HL-60 (cell line): ENCODE measurements at regions not wholly inside any gene's neighbourhood (a gene's known extent, or its start where the extent isn't known, plus 50 kb on each side); places are given as distances from the start of the nearest gene placed in this dataset.

ENCODE experiments used
- DNase-seq, 2 experiments: peaks; one replicate each; pipeline ENCODE4 v3.0.0-alpha.2; 2010 to 2020; ENCODE audit warnings: low read depth in 1 of 2, low spot score in 1 of 2
- H3K27ac ChIP-seq: fragments of 250-450 bp; sonication (Bioruptor Pico); replicated peaks from 2 replicates; pipeline ENCODE4 v1.5.1; 2020; ENCODE audit warnings: mild to moderate bottlenecking, moderate library complexity
- H3K27me3 ChIP-seq: fragments of 250-450 bp; sonication (Bioruptor Pico); 2 replicates; pipeline ENCODE4 v1.5.1; 2021; ENCODE audit warnings: mild to moderate bottlenecking, moderate library complexity; ENCODE audit not compliant: insufficient read depth, poor library complexity, severe bottlenecking
- H3K4me3 ChIP-seq: replicated peaks from 2 replicates; pipeline ENCODE4 v1.5.1; 2011; ENCODE audit warnings: mild to moderate bottlenecking, control low read depth, low read length; ENCODE audit not compliant: insufficient read depth
- CTCF ChIP-seq: IDR thresholded peaks from one replicate; pipeline ENCODE4 v1.5.1; 2011; ENCODE audit warnings: low read length, control low read depth, inconsistent platforms; ENCODE audit not compliant: insufficient read depth
- GABPA ChIP-seq: IDR thresholded peaks from 2 replicates; pipeline ENCODE4 v1.6.1; 2012; ENCODE audit warnings: low read depth
- POLR2AphosphoS5 ChIP-seq: IDR thresholded peaks from 2 replicates; pipeline ENCODE4 v1.6.1; 2012; ENCODE audit warnings: low read depth
- SPI1 ChIP-seq: IDR thresholded peaks from 2 replicates; pipeline ENCODE4 v1.6.1; 2012; ENCODE audit warnings: low read depth, mild to moderate bottlenecking, borderline replicate concordance
- TF ChIP-seq, protein P1 (sequence below): IDR thresholded peaks from 2 replicates; pipeline ENCODE4 v1.6.1; 2012; ENCODE audit warnings: low read depth; ENCODE audit not compliant: insufficient replicate concordance

DNA sequence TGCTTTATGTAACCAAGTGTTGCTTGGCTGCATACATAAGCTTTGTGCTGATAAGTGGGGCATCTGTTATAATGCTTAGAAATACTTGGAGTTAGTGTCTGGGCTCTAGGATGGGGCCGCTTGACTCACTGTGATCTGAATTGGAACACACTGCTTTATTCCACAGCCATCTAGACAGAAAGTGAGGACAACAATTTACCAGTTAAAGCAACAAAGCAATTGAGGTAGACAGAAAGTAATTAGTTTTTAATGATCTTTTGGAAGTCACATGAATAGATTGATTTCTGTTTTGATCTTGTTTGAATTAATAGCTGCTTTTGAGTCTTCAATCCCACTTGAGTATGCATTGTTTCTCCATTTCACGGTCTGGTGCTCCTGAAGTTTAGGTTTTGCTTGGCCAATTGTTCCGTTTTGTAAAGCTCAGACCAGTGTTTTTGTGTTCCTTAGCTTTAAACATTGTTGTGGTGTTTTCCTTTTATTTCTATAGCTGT is 157.5 kb downstream of the TRMT11 start:
- DNase-seq, result no peak
- H3K27me3 ChIP-seq, result no peaks in the 10 kb centered on the region
- no peak overlapping the region for H3K4me3 ChIP-seq
- no peak for TF ChIP-seq POLR2AphosphoS5
- TF ChIP-seq GABPA, result no peak
- no peak overlapping the region for H3K27ac ChIP-seq

DNA sequence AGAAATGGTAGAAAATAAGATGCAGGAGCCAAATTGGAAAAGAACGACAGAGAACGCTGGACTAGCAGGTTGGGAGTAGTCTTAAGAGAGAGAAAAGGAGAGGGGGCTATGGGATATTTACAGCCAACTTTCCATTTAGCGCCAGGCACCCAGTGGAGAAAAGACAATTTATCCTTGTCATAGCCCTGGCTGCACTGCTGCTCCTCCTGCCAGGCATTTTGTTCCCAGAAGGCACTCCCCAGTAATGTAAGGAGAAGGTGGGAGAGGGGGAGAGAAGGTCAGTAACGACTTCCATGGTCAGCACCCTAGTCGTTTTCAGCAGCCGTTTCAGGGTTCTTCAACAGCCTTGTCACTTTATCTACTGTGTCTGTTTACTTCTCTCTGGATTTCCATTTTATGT is 159.0 kb downstream of the TRMT11 start:
- TF ChIP-seq SPI1 (no peak), GABPA (no peak), POLR2AphosphoS5 (no peak), CTCF (no peak)
- TF ChIP-seq, protein P1, sequence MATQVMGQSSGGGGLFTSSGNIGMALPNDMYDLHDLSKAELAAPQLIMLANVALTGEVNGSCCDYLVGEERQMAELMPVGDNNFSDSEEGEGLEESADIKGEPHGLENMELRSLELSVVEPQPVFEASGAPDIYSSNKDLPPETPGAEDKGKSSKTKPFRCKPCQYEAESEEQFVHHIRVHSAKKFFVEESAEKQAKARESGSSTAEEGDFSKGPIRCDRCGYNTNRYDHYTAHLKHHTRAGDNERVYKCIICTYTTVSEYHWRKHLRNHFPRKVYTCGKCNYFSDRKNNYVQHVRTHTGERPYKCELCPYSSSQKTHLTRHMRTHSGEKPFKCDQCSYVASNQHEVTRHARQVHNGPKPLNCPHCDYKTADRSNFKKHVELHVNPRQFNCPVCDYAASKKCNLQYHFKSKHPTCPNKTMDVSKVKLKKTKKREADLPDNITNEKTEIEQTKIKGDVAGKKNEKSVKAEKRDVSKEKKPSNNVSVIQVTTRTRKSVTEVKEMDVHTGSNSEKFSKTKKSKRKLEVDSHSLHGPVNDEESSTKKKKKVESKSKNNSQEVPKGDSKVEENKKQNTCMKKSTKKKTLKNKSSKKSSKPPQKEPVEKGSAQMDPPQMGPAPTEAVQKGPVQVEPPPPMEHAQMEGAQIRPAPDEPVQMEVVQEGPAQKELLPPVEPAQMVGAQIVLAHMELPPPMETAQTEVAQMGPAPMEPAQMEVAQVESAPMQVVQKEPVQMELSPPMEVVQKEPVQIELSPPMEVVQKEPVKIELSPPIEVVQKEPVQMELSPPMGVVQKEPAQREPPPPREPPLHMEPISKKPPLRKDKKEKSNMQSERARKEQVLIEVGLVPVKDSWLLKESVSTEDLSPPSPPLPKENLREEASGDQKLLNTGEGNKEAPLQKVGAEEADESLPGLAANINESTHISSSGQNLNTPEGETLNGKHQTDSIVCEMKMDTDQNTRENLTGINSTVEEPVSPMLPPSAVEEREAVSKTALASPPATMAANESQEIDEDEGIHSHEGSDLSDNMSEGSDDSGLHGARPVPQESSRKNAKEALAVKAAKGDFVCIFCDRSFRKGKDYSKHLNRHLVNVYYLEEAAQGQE, result no peak
- no peak overlapping the region for H3K4me3 ChIP-seq
- no peak overlapping the region for H3K27ac ChIP-seq
- DNase-seq, result no peak
- H3K27me3 ChIP-seq, result no peaks in the 10 kb centered on the region

DNA sequence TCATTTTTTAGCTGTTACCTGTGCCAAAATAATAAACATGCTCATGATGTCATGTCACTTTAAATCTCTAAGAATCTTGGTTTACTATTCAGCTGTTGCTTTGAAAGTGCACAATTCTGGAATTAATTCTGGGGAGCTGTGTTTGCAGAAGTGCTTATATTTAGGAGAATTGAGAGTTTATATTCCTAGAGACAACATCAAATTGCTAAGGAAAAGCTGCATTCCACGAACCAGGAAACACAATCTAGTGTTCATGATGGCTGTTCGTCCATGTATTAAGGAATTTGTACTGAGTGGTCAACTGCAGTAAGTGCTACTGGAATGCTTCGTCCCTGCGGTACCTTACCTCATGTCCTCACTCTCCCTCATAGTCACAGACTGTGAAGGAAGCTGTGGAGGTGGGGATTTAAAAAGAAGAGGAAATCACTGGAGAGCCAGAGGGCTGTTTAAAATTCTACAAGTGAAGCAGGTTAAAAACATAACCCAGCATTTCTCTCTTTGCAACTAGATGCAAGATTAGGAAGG is 161.0 kb downstream of the TRMT11 start:
- TF ChIP-seq POLR2AphosphoS5 (no peak), SPI1 (no peak), CTCF (no peak)
- no peak overlapping the region for H3K4me3 ChIP-seq
- H3K27ac ChIP-seq, result no peak overlapping the region
- no peaks in the 10 kb centered on the region for H3K27me3 ChIP-seq
- no peak for DNase-seq

DNA sequence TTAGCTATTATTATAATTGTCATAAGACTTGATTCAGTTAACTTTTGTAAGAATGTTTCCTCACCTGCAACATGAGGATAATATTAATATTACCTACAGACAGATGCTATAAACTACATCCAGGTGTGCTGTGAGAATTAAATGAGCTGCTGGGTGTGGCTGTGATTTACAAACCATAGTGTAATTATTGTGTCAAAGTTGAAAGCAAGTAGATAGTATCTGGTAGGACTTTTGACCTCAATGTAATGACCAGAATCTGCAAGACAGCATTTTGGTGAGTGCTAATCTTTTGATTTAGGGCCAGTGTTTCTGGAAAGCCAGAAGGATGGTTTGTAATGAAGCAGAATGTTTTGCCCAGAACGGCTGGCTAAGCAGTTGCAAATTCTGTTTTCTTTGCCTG is 162.5 kb downstream of the TRMT11 start:
- Histone ChIP-seq H3K27ac (no peak overlapping the region), H3K4me3 (no peak overlapping the region), H3K27me3 (no peaks in the 10 kb centered on the region)
- TF ChIP-seq POLR2AphosphoS5 (no peak), GABPA (no peak), CTCF (no peak), SPI1 (no peak)
- TF ChIP-seq, protein P1, result no peak
- DNase-seq, result no peak
